Body of pancreas (tissue), 4 donors: ENCODE measurements at regions not wholly inside any gene's neighbourhood (a gene's known extent, or its start where the extent isn't known, plus 50 kb on each side); places are given as distances from the start of the nearest gene placed in this dataset.

Experiments used
- POLR2A ChIP-seq, 3 donors: fragments of 450-650 bp; IDR thresholded peaks; one replicate each; pipeline ENCODE4 v1.6.1; 2016; ENCODE audit warnings: antibody characterized with exemption in 3 of 3, mild to moderate bottlenecking in 2 of 3
- TF ChIP-seq, protein P1 (sequence below), 7 experiments: fragments of 450-650 bp in 4 of 7; fragments of 200-600 bp in 3 of 7; sonication (generic) in 3 of 7; IDR thresholded peaks; one replicate each; pipeline ENCODE4 v1.5.1; 2016 to 2019; ENCODE audit warnings: antibody characterized with exemption in 7 of 7

- TF ChIP-seq, protein P1, sequence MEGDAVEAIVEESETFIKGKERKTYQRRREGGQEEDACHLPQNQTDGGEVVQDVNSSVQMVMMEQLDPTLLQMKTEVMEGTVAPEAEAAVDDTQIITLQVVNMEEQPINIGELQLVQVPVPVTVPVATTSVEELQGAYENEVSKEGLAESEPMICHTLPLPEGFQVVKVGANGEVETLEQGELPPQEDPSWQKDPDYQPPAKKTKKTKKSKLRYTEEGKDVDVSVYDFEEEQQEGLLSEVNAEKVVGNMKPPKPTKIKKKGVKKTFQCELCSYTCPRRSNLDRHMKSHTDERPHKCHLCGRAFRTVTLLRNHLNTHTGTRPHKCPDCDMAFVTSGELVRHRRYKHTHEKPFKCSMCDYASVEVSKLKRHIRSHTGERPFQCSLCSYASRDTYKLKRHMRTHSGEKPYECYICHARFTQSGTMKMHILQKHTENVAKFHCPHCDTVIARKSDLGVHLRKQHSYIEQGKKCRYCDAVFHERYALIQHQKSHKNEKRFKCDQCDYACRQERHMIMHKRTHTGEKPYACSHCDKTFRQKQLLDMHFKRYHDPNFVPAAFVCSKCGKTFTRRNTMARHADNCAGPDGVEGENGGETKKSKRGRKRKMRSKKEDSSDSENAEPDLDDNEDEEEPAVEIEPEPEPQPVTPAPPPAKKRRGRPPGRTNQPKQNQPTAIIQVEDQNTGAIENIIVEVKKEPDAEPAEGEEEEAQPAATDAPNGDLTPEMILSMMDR (IDR thresholded peaks at IDR 0.05), result no peak
- no peak for TF ChIP-seq POLR2A (IDR thresholded peaks at IDR 0.05)
Observed at GRCh38 chr2:144619760-144620159, 99.8 kb upstream of the ZEB2 start.
